T-helper 1 cell treated with Interleukin-12 subunit alpha and Interleukin-12 subunit beta and Interleukin-4 antibody, amounts not matched to agents 30 ng/mL and 1 ng/mL, for 36 hours (primary cell): ENCODE measurements at regions not wholly inside any gene's neighbourhood (a gene's known extent, or its start where the extent isn't known, plus 50 kb on each side); places are given as distances from the start of the nearest gene placed in this dataset.
"Not testable (repeated sequence)": the region's sequence is repeated elsewhere in the genome, so short reads cannot be mapped to it uniquely, and the experiment has no call there.

ENCODE experiments used
- intact Hi-C: fragments of 100-400 bp; cut with micrococcal nuclease; formaldehyde crosslinking; loops from one replicate; pipeline ENCODE4 v1.15.1; 2024

DNA sequence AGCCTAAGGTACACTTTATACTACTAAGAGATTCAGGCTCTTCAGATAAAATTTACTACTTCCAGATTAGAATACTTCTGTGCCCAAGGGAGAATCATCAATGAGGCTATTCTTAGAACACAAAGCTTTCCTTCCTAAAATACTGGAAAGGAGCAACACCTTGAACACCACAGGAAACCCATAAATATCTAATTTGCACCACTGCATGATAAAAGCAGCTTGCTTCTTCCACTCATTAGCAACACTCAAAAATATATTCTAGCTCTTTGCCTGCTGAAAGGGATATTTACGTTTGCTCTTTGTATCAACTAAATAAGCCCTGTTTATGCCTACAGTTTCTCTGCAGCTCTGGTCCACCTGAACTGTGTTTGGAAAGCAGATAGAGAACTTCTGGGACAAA, 284.3 kb downstream of the RWDD3 start:
- intact Hi-C loops, result no loop called here

DNA sequence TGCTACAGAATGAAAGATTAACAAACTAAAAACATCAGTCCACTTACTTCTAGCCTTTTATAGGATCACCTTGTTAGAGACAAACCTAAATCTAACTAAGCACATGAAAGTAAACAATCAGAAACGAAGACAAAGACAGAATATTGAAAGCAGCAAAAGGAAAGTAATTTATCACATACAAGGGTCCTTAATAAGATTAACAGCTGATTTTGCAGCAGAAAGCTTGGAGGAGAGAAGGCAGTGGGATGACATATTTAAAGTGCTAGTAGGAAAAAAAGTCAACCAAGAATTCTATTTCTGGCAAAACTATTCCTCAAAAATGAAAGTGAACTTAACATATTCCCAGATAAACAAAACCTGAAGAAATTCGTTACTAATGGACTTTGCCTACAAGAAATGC, 286.4 kb downstream of the RWDD3 start:
- intact Hi-C loops, result no loop called here

DNA sequence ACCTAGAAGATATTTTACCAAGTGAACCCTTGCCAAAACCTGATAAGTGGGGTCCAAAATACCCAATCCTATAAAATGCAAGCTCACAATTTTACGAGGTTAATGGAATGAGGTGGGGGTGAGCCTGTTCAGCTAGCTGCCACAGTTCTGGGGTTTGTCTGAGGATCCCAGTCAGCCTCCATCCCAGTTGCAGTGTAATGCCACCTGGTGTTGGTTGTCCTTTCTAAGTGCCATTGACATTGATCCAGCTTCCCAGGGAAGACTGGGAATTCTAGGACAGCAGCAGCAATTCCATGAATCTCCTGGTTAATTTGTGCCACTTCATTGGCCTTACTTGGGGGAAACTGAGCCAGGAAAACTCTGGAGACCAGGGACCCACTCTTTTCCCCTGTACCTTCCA, 298.3 kb downstream of the RWDD3 start:
- intact Hi-C loops, result no loop called here

DNA sequence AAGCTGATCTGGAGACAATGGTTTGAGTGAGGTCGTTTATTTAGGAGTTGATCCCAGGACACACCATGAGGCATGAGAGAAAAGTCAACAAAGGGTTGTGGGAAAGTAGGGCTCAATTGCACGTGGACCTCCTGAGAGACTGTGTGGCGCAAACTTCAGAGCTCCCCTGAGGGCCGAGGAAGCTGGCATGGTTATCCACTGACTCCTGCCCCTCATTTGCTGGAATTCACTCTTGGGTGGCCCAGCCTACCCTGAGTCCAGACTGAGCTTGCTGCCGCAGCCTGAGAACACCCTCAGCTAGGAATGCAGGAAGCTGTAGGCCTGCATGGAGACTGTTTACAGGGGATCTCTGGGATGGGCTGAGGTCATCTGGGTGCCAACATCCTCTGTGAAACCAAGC, 301.0 kb downstream of the RWDD3 start:
- intact Hi-C loops, result no loop called here

DNA sequence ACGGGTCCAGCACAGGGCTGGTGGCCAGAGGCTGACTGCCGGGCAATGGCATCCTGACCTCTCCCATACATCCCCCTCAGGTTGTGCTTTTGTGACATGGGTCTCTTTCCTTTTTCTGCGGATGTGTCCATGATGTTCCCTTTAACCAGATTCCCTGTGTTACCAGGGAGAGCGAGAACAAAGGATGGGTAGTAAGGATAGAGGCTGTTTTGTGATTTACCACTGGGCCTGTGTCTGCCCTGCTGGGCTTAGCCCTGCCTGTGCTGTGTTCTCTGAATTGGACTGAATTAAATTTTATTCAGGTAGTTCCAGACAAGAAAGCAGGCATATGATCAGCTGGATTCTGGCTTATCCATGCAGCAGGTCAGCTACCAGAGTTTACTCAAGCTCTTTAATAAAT, 301.6 kb downstream of the RWDD3 start:
- intact Hi-C loops, result no loop called here

DNA sequence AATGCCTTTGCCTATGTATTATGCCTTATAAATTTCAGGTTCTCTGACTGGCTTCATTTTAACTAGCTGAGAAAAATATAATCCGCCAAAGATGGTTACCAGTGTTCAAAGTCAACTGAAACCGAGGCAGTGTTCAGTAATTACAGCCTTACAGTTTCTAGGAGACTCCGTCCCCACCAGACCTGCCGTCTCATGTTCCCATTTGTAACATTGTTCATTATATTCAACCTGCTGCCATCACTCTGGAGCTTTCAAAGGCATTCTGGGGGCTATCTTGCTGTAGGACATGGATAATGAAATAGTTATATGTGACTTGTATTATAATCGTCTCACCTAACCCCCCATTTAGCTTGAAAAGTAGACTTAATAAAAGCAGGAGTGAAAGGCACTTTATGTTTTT, 302.5 kb downstream of the RWDD3 start:
- intact Hi-C loops, result no loop called here

DNA sequence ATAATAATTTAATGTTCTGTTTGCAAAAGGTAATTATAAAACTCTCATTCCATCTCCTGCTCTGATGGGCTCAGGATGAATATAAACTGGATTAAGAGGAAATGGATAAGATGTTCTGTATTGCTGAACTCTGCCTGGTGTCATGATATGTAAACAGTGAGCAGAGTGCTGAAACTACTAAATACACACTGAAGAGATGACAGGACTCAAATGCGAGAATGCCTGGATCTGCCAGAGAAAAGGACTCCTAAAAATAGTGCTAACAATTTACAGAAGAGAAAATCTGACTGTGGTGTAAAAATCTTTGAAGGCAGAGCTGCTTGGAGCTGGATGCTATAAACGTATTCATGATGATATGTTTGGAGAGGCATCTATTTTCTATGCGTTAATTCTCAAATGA, 303.2 kb downstream of the RWDD3 start:
- intact Hi-C loops, result no loop called here

DNA sequence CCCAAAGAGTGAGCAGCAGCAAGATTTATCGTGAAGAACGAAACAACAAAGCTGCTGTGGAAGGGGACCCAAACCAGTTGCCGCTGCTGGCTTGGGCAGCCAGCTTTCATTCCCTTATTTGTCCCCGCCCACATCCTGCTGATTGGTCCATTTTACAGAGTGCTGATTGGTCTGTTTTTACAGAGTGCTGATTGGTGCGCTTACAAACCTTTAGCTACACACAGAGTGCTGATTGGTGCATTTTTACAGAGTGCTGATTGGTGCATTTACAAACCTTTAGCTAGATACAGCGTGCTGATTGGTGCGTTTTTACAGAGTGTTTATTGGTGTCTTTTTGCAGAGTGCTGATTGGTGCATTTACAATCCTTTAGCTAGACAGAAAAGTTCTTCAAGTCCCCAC, 304.2 kb downstream of the RWDD3 start:
- intact Hi-C loops, result not testable (repeated sequence)

DNA sequence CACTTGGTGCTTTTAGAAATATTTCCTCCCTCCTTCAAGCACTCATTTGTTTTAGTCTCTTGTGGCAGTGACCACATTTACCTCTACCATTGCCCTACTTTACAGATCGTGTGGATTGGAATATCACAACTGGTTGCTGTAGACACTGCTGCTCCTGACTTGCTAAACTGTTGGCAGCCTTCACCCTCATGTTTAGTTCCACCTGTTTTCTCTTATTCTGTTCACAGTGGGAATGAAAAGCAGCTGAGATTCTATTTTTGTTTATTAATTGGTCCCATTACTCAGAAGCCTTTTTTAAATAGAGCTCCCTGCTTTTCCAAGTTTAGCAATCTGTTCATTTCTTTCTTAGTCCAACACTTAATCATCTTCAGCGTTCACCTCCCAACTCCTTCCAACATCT, 308.9 kb downstream of the RWDD3 start:
- intact Hi-C loops, result no loop called here

DNA sequence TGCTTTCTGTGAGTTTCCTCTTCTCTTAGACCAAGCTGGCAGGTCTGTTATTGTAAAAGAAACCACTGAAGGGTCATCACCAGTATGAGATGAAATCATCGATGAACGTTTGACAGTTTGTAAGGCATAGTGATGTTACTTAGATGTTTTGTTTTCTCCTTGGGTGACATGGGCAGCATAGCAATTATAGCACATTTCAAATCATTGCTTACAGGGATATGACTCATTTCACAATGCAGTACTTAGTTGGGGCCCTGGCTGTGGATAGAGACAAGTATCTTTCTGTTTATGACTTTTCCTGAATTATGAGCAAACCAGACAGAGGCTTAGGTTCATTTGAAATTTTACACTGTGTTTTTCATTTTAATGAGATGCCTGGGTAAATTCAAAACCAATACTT, 313.0 kb downstream of the RWDD3 start:
- intact Hi-C loops, result no loop called here

DNA sequence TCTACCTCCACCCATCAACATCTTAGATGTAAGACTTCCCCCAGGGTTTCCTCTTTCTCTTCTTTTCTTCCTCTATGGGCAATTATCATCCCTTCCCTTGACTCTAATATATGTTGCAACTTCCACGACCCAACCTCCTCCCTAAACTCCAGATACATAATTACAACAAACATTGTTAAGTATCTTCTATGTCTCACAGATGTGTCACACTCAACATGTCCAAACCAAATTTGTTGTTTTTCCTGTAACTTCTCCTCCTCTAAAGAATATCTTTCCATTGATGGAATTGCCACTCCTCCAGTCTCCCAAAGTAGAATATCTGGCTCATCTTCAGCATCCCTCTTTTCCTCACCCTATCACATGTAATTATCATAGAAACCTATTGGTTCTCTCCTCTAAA, 314.2 kb downstream of the RWDD3 start:
- intact Hi-C loops, result no loop called here

DNA sequence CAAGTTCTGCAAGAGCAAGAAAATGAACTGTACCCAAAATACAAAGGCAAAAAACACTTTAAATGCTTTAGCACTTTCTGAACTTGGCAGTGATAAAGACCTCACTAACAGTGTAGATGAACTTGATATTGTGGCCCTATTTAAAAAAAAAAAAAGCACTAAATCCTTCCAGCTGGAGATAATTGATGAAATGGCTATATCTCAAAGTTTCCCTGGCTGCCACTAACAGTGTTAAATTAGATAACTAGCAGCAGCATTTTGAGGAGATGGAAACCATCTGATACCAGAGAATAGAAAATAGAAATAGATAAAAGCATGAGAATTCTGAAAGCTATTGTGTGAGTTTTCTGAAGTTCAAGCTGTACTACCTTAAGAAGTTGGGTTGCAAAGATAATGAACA, 317.2 kb downstream of the RWDD3 start:
- intact Hi-C loops, result no loop called here

DNA sequence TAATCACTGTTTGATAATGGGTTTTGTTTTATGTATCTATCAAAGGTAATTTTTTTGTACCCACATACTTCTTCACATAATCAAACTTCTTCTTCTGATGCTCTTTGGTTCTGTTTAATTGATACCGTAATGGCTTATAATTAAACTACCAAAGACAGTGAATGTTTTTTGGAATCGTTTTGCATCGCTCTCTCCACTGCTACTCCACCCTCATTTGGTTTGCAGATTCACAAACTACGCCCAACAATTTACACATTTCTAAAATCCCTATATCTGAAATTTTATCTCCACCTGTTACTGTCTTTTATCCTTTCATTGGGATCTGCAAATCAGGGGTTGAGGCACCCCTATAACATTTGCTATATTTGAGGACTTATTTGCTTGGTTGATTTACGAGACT, 319.6 kb downstream of the RWDD3 start:
- intact Hi-C loops, result no loop called here

DNA sequence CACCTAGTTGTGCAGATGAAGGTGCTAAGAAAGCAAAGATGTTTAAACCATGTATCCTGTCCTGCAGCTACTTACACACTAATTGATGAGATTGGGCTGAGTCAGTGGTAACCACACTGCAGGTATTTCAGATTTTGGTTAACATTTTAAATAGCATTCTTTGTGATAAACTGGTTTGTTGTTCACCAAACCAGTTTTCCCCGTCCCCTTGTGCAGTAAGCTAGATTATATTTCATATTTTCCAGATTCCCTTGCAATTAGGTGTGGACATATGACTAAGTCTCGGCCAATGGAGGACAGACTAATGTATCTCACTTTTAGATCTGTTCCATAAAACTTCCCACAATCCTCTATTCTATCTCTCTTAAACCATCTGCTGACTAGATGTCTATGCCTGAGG, 320.4 kb downstream of the RWDD3 start:
- intact Hi-C loops, result no loop called here

DNA sequence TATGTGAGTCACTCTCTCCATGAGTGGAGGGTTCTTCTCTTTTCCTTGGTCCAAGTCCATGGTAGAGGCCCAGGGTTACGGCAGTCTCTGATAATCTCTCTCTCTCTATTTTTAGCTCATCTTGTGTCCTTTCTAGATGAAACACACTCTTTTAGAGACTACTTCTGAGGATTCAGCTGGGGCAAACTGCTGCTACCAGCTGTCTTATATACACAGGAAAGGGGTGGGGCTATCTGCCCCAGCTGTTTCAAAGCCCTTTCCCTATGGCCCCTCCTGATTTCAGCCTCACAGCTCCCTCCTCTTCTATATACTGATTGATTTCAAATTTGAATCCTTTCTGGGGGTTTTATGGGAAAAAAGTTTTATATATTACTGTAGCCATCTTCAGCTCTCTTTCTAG, 324.8 kb downstream of the RWDD3 start:
- intact Hi-C loops, result no loop called here

DNA sequence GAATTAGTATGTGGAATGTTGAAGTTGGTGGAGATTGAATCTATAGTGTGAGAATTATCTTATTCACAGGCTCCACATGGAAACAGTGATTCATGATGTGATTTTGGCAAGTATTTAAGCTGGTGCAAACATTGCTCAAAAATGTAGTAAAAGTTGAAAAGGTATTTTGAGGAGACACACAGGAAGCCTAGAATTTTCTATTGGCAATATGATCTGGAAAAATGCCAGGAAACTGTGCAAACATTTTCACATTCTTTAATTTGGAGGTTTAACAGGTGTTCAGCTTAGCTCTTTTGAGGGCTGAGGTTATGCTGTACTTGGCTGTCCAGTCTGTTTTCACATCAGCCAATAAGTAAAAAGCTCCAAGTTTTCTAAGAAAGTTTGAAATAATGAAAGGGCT, 327.3 kb downstream of the RWDD3 start:
- intact Hi-C loops, result no loop called here

DNA sequence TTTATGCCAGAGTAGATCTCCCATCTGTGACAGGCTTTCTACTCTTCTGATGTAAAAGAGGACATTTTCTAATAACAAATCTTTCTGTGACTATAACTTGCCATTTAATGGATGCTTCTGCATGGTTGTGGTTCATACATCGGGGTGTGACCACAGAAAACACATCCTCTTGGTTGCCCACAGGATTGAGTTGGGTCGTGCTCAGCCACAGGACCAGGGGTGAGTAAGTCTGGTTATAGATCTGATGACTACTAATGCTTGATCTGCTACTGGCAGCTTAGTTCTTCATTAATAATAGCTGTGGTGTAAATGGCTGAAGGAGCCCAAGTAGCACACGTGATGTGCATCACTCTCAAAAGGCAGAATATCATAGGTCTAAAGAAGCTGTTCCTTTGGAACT, 328.2 kb downstream of the RWDD3 start:
- intact Hi-C loops, result no loop called here

DNA sequence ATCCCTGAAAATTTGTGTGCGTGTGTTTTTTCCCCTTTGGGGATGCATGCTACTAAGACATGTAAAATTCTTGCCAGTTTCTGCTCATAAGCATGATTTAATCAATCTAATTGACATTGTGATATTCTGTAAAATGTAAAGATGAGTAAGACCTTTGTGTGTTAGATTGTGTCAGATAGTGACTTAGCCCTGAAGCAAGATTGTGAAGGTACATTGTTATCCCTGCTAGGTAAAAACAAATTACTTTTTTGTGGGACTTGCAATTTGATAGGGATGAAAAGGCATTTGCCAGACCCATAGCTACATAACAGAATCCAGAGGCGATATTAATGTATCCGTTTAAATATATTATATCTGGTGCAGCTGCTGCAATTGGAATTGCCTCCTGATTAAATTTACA, 338.0 kb downstream of the RWDD3 start:
- intact Hi-C loops, result no loop called here

DNA sequence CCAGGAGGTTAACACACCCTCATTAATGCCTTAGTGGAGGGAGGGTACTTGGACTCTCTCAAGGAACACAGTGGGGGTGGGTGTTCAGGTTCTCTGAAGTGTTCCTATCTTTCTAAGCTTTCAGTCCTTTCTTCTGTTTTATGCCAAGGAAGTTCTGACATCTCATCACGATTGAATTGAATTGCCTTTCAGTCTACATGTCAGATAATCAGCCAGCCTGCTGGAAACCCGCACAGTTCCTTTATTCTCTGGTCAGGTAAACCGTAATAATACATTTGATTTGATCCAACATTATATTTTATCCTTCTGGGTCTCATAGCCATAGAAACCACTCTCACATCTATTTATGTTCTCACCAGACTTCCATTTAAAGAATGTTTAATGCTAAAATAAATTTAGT, 339.0 kb downstream of the RWDD3 start:
- intact Hi-C loops, result no loop called here

DNA sequence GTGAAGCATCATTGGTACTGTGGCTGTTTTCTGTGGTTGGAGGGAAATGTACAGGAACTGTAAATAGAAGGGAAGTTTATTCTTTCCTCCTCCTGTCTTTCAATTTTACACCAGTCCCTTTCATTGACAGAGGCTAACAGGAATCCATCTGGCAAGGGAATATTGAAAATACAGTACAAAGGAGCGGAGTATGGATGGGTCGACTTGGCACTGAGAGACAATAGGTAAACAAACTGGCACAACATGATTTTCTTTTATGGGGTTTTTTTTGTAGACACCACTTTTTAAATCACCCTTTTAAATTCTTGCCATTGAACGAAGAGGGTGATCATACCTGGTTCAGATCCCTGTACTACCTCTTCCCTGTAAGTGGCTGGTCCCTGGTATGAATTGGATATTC, 341.3 kb downstream of the RWDD3 start:
- intact Hi-C loops, result no loop called here

DNA sequence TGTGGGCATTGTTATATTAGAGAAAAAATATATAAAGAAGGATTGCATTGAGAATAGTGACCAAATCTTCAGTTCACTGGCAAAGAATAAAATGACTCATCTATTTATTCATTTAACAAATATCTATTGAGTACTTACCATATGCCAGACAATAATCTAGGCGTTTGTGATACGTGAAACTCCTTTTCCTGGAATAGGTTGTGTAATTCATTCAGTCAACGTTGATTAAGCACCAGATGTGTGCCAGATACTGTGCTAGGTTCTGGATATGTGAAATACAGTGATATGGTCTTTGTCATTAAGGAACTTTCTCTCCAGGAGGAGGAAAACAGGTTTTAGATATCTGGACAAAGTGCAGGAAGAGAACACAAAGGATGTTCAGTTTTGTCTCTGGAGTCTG, 344.5 kb downstream of the RWDD3 start:
- intact Hi-C loops, result no loop called here

DNA sequence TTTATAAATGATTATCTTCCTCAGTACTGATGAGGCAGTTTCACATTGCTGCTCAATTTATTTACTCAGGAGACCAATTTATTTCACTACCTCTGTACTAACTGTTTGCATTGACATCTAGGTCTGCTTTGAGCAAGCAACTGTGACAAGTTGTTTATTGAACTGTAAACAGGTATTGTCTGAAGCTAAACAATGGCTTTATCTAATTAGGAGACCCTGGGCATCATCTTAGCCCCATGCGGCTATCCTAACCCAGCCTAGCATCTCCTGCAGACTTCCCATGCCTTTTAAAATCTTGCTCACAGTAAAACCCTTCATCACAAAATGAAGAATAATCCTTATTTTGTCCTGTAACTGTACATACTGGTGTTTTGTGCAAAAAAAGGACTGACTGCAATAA, 348.2 kb downstream of the RWDD3 start:
- intact Hi-C loops, result no loop called here

DNA sequence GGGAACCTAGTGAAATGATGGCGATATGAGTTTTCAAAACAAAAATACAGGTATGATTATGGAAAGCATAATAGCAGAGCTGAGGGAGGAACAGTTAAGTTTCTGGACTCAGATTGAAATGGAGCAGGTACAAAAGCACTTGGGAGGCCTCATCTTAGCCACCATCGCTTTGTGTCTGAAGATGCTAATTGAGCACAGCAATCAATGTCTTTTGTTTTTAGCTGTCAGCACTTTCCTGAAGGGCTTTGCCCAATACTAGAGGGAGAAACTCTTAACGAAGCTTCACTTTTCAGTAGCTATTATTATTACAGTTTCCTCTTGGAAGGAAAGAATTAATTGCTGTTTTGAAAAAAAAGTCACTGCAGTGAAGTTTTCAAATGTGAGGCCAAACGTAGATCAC, 348.7 kb downstream of the RWDD3 start:
- intact Hi-C loops, result no loop called here

DNA sequence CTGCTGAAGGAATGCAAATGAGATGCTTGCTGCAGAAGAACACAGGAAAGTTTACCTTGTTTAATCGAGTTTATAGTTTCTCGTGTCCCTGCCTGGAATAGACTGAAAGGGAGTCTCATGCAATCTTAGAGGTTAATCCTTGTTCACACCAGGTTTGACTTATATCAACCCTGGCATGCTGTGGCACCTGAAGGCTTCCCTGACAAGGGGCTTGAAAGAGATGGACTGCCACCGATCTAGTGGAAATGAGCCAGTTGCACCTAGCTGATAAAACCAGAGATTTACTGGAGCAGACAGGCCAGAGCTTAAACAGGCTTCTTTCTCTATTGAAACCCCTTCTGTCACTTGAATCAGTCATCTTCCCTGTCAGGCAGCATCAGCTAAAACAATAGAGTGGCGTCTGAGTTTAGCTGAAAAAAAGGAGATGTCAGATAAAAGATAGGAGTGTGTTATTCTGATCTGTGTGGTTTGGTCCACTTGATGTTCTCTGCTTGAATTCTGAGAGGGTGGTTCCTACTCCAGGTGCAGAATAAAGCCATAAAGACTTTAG, 349.7 kb downstream of the RWDD3 start:
- intact Hi-C loops, result no loop called here
